IPS DF 19.7 (cell line): ENCODE measurements at regions not wholly inside any gene's neighbourhood (a gene's known extent, or its start where the extent isn't known, plus 50 kb on each side); places are given as distances from the start of the nearest gene placed in this dataset.

Source experiments
- DNase-seq: peaks from one replicate; pipeline ENCODE4 v3.0.0-alpha.2; 2013; ENCODE audit warnings: low read depth, low spot score

DNA sequence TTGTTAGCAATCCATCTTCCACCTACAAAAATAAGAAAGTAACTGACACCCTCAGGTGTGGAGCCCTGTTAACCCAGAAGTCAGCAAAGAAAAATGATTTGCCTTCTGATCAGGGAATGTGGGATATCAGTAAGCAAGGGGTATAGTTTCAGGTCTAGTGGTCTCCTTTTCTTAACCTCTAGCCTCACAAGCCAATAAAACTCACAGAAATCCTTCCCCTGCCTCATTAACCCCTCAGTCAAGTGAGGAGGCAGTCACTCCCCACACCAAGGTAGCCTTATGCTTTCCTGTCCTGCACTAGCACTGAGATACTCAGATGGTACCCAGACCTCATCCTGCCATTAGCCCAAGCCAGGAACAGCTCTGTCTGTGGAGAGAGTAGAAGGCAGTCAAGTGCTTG lies 103.4 kb upstream of the VASH1 start:
- DNase-seq = no peak

DNA sequence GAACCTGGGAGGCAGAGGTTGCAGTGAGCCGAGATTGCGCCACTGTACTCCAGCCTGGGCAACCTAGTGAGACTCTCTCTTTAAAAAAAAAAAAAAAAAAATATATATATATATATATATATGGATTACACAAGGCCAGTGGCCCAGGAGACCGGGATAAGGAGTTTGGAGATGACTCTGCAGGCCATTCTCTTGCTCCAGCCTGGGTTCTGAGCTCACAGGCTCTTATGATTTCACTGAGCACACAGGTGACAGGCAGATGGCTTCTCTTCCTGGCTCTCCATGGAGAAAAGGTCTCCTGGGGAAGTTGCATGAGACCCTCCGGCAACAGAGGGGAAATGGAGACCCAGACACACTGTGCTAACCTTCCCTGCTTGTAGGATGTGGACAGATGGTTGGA lies 98.7 kb upstream of the VASH1 start:
- no peak for DNase-seq

DNA sequence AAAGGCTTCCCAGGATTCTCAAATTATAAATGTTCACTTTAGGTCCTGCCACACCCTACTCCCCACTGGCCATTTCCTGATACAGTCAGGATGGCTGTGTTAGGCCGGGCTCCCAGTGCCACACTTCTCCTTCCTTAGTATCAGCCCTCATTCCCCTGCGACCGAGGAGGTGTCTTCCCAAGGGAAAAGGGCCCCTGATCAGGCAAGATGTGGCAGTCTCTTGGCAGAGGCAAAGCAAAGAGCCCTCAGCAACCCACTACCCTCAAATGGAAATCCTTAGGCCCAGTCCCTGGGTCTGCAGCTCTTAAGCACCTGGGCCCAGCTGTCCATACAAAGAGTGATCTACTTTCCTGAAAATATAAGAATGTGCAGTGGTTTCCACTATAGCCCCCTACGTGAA lies 96.5 kb upstream of the VASH1 start:
- no peak for DNase-seq

DNA sequence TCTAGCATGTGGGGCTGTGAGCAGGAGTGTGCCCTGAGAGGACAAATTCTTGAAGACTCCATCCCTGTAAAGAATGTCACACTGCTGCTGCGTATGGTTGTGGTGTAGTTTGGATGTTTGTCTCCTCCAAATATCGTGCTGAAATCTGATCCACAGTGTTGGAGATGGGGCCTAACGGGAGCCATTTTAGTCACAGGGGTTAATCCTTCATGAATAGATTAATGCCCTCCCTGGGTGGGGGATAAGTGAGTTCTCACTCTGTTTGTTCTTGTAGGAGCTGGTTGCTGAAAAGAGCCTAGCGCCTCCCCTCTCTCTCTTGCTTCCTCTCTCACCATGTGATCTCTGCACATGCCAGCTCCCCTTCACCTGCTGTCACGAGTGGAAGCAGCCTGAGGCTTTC lies 94.5 kb upstream of the VASH1 start:
- no peak for DNase-seq

DNA sequence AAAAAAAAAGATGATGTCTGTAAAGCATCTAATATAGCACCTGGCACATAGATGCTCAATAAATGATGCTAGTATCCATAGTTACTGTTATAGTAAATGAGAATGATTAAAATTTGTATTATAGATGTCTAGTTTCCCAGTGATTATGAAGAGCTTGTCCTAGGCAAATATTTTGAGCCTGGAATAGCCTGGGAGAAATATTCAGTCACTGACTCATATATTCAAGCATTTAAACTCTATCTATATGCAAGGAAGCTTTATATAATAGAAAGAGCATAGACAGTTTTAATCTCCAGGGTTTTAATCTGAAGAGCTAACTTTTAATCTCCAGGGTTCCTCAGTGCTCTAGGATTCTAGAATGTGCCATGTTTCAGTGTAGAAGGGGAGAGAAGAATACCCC lies 91.5 kb upstream of the VASH1 start:
- DNase-seq = no peak

DNA sequence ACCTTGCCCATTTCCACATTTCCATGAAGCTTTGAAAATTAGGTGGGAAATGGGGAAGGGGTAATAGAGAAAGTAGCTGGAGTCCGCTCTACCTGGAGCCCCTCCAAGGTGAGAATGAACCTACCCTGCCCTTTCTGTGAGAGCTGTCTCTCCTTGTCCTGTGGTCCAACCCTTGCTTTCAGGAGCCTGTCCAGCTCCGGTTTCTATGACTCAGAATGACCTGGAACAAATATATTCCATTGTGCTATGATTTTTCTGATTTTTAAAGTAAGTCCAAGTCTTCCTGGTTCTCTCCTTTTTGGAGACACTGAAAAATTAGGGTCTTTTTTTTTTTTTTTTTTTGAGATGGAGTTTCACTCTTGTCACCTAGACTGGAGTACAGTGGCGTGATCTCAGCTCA lies 89.1 kb upstream of the VASH1 start:
- DNase-seq = no peak

DNA sequence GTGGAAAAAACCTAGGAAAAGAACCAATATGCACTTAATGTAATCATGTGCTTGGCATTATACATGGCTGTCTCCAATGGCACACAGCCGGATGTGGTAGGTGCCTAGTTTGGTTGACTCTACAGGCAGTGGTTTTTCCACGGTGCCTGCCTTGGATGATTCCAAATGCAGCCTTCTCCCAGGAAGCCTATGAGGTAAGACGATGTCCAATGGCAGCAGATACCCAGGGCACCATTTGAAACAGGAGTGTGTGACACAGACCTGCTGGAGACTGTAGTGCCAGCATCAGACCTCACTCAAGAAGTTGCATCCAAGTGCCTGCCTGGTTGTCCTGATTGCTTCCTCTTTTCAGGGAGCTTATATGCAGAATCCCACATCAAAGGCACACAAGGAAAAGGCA lies 88.0 kb upstream of the VASH1 start:
- no peak for DNase-seq

DNA sequence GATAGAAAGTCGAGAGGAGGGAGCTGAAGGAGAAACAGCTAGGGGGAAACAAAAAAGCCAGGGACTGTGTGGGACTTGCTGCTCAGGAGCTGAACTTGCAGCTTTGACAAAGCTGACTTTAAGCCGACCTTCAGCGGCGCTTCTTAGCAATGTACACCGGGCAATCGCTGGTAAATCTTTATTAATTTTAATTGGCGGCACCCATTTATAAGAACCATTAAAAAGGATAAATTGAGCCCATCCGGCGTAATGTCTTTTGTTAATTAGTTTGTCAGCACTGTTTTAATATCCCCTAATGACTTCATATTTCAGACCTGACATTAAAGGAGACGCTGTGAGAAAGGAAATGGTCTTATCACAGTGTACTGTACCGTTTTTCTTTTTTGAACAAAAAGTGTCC lies 86.2 kb upstream of the VASH1 start:
- no peak for DNase-seq

DNA sequence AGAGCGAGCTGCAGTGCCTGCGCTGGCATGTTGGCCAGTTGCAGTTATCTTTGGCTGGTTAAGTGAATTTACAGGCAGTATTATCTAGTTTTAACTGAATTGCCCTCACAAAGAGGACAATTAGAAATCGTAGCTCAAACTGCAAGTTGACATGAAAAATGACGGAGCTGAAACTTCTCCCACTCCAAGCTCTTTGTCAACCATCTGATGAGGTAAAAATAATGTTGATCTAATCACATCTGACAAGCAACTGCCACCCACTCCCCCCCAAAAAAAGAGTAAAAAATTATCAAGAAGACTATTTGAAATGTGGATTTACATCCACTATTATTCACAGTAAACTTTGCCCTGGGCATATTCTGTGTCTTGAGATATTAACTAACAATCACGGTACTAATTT lies 84.7 kb upstream of the VASH1 start:
- no peak for DNase-seq

DNA sequence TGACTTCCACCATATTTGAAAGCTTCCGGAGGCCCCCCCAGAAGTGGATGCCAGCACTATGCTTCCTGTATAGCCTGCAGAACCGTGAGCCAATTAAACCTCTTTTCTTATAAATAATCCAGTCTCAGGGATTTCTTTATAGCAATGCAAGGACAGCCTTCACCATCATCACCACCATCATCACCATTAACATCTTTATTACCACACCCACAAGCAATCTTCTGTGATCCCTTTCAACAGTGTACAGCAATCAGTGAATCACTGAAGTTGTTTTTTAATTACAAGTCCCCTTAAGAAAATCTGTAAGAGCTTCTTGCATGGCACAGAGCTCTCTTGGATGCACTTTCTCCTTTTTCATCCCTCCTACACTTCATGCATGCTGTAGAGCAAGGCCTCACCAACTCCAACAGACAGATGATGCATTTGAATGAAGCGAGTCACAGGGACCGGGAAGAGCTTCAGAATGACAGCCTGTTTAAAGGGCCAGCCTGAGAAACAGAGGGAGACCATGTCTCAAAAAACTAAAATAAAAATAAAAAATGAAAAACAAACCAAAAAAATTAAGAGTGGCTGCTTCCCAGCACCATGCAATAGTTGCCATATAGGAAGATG lies 83.6 kb upstream of the VASH1 start:
- DNase-seq = no peak

DNA sequence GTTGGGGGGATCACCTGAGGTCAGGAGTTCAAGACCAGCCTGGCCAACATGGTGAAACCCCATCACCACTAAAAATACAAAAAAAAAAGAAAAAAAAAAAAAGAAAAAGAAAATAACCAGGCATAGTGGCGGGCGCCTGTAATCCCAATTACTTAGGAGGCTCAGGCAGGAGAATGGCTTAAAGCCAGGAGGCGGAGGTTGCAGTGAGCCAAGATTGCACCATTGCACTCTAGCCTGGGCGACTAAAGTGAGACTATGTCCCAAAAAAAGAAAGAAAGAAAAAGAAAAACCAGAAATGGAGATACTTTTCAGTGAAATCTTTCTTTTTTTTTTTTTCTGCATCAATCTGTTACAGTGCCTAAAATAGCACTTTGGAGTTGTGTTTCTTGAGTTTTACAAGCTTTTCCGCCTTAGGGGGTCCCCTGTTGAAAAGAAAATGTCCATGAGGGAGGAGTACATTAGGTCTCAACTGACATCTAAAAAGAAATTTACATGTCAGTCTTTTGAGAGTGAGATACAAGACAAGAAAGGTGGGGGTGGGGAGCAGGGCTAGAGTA lies 82.9 kb upstream of the VASH1 start:
- no peak for DNase-seq

DNA sequence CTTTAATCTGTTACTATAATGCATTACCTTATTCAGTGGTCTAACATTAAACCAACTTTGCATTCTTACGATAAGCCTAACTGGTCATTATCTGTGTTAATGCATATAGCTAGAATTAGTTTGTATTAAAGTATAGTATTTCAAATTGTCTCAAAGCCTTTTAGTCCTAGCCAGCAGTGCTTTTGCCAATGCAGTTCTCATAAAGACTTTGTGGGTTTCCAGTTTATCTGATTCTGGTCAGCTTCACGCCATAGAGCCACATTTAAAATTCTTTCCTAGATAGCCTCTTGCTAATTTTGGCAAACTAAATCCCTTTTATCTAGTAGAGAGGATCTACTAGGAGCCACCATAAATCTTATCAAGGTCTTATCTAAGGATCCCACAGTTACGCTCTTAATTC lies 78.9 kb upstream of the VASH1 start:
- no peak for DNase-seq

DNA sequence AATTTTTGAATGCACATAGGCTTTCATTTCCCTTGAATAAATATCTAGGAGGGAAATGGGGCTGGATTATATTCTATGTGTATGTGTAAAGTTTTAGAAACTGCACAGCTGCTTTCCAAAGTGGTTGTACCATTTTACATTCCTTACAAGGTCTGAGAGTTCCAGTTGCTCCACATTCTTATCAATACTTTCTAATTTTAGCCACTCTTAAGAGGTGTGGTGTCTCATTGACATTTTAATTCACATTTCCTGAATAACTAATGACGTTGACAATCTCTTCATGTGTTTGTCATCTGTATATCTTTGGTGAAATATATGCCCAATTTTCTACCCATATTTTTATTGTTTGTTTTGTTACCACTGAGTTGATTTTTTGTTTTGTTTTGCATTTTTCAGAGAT lies 74.6 kb upstream of the VASH1 start:
- no peak for DNase-seq

DNA sequence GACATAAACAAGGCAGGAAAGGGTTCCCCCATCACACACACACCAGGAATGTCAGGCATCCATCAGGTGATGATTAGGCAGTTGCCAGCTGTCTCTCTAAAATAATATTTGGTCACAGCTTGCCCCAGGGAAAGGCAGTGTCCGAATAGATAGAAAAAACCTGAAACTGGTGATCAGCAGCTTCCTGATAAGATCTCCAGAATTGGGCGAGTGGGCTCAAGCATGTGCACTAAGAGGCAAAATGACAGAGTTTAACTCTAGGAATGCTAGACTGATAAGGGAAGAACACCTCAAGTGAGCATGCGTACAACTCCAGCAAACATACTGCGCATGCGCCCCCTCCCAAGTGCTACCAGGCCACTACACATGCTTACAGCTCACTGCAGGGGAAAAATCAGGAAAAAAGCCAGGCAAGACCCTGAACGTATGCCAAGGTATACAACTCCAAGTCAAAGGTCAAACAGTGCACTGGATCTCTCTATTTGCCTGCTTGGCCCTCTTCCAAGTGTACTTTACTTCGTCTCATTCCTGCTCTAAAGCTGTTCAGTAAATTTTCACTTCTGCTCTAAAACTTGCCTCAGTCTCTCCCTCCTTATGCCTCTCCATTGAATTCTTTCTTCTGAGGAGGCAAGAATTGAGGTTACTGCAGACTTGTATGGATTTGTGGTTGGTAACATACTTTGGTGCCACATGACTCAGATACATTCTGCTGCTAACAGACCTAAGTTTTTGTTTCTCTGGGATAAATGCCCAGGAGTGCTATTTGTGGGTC lies 73.5 kb upstream of the VASH1 start:
- no peak for DNase-seq

DNA sequence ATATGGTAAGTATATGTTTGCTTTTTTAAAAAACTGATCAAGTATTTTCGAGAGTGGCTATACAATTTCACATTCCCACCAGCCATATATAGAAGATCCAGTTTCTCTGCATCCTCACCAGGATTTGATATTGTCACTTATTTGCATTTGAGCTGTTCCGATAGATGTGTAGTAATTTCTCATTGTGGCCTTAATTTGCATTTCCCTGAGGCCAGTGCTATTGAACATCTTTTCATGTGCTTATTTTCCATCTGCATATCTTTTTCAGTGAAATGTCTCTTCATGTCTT lies 72.9 kb upstream of the VASH1 start:
- no peak for DNase-seq

DNA sequence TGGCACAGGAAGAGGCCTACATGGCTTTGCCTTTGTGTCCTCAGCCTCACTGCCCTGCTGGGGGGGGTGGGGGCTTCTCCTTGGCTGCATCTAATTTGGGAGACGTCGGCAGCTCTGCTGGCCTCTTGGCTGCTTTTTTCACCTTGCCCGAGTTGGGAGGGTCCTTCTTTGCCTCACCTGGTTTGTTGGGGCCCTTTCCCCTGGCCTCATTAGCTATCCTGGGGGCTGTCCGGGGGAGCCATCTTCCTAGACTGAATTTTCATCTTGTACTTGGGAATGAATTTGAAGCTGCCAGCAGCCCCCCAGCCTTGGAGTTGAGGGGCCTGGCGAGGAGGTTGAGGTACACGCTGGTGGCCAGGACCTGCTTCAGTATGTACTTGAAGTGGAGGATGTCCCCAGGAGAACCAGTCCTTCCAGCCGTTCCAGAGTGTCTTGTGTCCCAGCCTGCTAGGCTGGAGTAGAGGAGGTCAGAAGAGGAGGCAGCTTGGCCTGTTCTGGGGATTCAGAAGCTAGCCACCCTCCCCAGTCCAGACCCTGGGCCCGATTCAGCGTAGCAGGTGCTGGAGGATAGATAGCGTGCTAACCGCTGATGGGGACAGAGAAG lies 70.7 kb upstream of the VASH1 start:
- DNase-seq = no peak

DNA sequence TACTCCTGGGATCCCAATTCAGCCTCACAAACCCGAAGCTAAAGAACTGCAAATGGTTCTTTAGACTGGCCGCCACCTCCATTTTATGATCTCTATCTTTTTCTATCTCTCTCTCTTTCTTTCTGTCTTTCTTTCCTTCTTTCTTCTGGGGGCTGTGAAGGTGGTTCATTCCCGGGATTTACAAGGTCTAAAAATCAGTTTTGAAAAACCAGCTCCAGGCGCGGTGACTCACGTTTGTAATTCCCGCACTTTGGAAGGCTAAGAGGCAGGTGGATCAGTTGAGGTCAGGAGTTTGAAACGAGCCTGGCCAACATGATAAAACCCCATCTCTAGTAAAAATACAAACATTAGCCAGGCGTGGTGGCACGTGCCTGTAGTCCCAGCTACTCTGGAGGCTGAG lies 67.2 kb upstream of the VASH1 start:
- DNase-seq = no peak

DNA sequence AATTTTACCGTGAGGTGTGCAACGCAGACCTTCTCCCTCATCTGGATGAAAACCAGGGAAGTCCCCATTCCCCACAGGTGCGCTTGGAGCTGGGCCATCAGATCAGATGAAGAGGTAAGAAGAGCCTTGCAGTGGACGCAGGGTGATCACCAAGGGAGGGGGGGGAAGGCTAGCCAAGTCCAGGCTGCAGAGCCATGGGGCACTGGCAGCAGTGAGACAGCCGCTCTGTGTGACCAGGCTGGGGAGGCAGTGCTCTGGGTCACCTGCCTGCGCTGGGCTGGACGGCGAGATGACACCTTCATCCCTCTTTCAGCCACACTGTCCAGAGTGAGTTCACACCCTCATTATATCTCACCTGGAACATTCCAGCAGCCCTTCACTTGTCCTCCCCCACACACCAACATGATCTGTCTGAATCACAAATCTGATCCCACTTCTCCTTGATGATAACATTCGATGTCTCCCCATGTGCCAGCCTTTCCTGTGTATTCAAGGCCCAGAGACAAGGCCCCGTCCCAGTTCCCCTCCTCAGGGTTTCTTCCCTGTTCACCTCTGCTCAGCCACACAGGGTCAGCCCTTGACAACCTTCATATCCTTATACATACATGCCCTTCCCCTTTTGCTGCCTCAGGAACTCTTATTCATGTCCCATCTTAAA lies 65.9 kb upstream of the VASH1 start:
- DNase-seq = no peak

DNA sequence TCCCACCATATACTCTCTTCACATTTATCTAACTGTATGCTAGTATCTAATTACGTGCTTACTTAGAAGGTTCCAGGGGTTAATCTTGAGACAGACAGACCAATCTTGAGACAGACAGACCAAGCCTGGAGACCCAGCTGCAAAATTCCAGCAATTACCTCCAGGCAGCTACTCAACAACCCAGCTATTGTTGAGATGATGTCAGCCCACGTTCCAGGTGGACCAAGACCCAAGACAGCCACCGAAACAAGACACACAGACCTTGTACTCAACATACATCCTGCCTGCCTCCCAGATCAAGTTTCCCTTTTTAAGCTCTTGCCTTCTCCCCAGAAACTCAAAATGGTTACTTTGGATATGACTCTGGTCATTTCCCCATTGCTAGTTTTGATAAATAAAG lies 64.9 kb upstream of the VASH1 start:
- DNase-seq = no peak

DNA sequence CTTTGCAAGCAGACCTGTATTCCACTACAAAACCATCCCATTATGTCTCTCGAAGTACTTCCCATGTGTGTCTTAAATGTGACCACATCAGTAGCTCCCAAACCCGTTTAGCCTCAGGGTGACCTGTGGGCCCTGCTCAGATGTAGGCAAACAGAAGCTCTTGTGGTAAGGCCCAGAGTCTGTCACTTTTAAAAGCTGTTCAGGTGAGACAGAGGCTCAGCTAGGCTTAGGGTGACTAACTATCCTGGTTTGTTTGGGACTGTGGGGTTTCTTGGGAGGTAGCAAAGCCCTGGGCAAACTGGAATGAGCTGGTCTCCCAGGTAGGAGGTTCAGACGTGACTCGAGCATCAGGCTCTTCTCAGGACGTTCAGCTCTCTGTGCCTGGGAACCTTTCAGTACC lies 64.5 kb upstream of the VASH1 start:
- DNase-seq = no peak

DNA sequence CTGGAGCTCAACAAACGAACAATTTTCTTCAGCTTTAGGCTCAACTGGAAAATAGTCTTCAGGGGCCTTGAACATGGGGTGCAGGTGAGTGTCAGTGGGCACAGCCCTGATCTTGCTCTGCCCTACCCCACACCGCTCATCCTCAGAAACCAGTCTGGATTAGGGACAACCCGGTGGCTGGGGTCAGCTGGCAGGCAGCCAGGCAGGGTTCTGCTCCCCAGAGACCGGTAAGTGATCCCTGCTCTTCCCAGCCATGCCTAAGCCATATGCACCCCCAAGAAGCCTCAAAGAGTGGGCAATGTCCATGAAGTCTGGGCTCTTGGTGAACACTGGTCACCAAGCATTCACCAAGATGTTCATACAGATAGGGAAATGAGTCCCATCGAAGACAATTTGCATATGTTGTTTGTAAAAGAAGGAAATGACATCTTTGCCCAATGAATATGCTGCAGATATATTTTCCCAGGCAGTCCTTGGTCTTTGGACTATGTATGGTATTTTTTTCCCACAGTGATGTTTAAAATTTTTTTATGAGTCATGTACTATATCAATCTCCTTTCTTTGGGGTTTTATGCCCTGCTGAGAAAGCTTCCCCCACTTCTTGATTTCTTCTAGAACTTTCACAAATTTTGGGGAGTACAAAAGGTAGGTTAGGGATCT lies 63.9 kb upstream of the VASH1 start:
- DNase-seq = no peak

DNA sequence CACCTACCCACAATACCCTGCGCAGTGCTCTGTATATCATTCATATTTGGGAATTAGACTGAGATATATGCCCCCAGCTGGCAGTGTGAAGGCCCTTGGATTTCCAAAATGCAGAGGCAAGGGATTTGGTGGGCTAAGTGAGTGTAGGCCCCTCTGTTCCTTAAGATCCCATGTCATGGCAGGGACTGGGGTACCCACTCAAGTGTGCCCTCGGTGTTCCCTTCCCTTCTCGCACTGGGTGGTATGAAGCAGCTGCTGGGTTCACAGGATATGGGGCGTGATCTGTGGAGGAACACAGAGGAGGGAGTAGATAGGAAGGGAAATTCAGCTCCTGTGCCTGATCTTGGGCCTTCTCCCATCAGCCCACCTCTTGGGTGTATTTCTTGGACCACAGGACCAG lies 63.1 kb upstream of the VASH1 start:
- no peak for DNase-seq
